OCI-LY1 (cell line): ENCODE measurements at regions not wholly inside any gene's neighbourhood (a gene's known extent, or its start where the extent isn't known, plus 50 kb on each side); places are given as distances from the start of the nearest gene placed in this dataset.

ENCODE experiments used
- H2AFZ ChIP-seq: fragments of 200-600 bp; sonication (generic), shearing (Covaris generic); 2 replicates; pipeline ENCODE4 v1.6.0; 2014; ENCODE audit warnings: antibody characterized with exemption, mild to moderate bottlenecking, low read length
- H3F3A ChIP-seq: fragments of 200-600 bp; sonication (generic), shearing (Covaris generic); 2 replicates; pipeline ENCODE4 v1.6.0; 2014; ENCODE audit warnings: mild to moderate bottlenecking, antibody characterized with exemption, low read length, moderate library complexity; ENCODE audit not compliant: insufficient read depth
- H3K27ac ChIP-seq: fragments of 200-600 bp; sonication (generic); 2 replicates; pipeline ENCODE4 v1.5.1; 2014; ENCODE audit warnings: low read length, mixed run types, mild to moderate bottlenecking, low read depth; ENCODE audit not compliant: poor library complexity, severe bottlenecking
- H3K27me3 ChIP-seq: fragments of 200-600 bp; sonication (generic); 2 replicates; pipeline ENCODE4 v1.6.0; 2014; ENCODE audit warnings: antibody characterized with exemption, mild to moderate bottlenecking, low read length, moderate library complexity; ENCODE audit not compliant: insufficient read depth
- H3K36me3 ChIP-seq: fragments of 200-600 bp; sonication (generic); 2 replicates; pipeline ENCODE4 v1.6.1; 2014; ENCODE audit warnings: mild to moderate bottlenecking, antibody characterized with exemption, low read length, moderate library complexity, mixed read lengths; ENCODE audit not compliant: insufficient read depth
- H3K4me1 ChIP-seq: fragments of 200-600 bp; sonication (generic); 2 replicates; pipeline ENCODE4 v1.5.1; 2014; ENCODE audit warnings: mild to moderate bottlenecking, low read length, moderate library complexity; ENCODE audit not compliant: insufficient read depth, severe bottlenecking
- H3K4me2 ChIP-seq: fragments of 200-600 bp; sonication (generic), shearing (Covaris generic); 2 replicates; pipeline ENCODE4 v1.6.1; 2014; ENCODE audit warnings: low read length
- H3K4me3 ChIP-seq: fragments of 200-600 bp; sonication (generic); 2 replicates; pipeline ENCODE4 v1.5.1; 2014; ENCODE audit warnings: low read length, low read depth, mild to moderate bottlenecking, mixed read lengths; ENCODE audit not compliant: poor library complexity, severe bottlenecking
- H3K79me2 ChIP-seq: fragments of 200-600 bp; shearing (Covaris generic); 2 replicates; pipeline ENCODE4 v1.6.1; 2016; ENCODE audit warnings: mixed run types, low read length, mixed read lengths; ENCODE audit not compliant: insufficient read depth
- H3K9ac ChIP-seq: fragments of 200-600 bp; sonication (generic), shearing (Covaris generic); 2 replicates; pipeline ENCODE4 v1.6.1; 2014; ENCODE audit warnings: mild to moderate bottlenecking, low read length, mixed read lengths
- H3K9me2 ChIP-seq: fragments of 200-600 bp; sonication (generic), shearing (Covaris generic); 2 replicates; pipeline ENCODE4 v1.6.1; 2014; ENCODE audit warnings: low read depth, mild to moderate bottlenecking, low read length, mixed read lengths
- H3K9me3 ChIP-seq: fragments of 200-600 bp; shearing (Covaris generic); 2 replicates; pipeline ENCODE4 v1.6.1; 2014; ENCODE audit warnings: low read length, mixed read lengths
- H4K20me1 ChIP-seq: fragments of 200-600 bp; sonication (generic), shearing (Covaris generic); 2 replicates; pipeline ENCODE4 v1.6.0; 2016; ENCODE audit warnings: mild to moderate bottlenecking, low read length; ENCODE audit not compliant: insufficient read depth
- CTCF ChIP-seq: fragments of 200-600 bp; sonication (generic), shearing (Covaris generic); IDR thresholded peaks from 2 replicates; pipeline ENCODE4 v1.5.1; 2017; ENCODE audit warnings: mild to moderate bottlenecking, antibody characterized with exemption, low read length, moderate library complexity, mixed read lengths
- EZH2 ChIP-seq: fragments of 200-600 bp; sonication (generic), shearing (Covaris generic); IDR thresholded peaks from 2 replicates; pipeline ENCODE4 v1.8.0; 2017; ENCODE audit warnings: borderline replicate concordance, mixed run types, mild to moderate bottlenecking, antibody characterized with exemption, low read length, moderate library complexity, mixed read lengths

- Histone ChIP-seq H3K36me3 (no peaks in the 10 kb centered on the region), H3K4me2 (no peak overlapping the region), H3K9ac (no peak overlapping the region), H3K4me3 (no peak overlapping the region), H3K79me2 (no peaks in the 10 kb centered on the region), H3K27ac (no peak overlapping the region), H3F3A (no peaks in the 10 kb centered on the region), H3K27me3 (no peaks in the 10 kb centered on the region), H4K20me1 (no peaks in the 10 kb centered on the region), H3K9me2 (no peaks in the 10 kb centered on the region), H2AFZ (no peak overlapping the region), H3K4me1 (no peaks in the 10 kb centered on the region), H3K9me3 (no peaks in the 10 kb centered on the region)
- TF ChIP-seq EZH2 (no peak), CTCF (no peak)
Measured at GRCh38 chr5:84667576-84667975, 282.9 kb upstream of the EDIL3 start.

GRCh38 chr5:84650429-84650828 is 265.7 kb upstream of the EDIL3 start:
- Histone ChIP-seq H3K9me2 (no peaks in the 10 kb centered on the region), H3K36me3 (no peaks in the 10 kb centered on the region), H3K4me2 (no peak overlapping the region), H3F3A (no peaks in the 10 kb centered on the region), H3K27ac (no peak overlapping the region), H3K4me1 (no peaks in the 10 kb centered on the region), H3K79me2 (no peaks in the 10 kb centered on the region), H3K27me3 (no peaks in the 10 kb centered on the region), H3K9me3 (no peaks in the 10 kb centered on the region), H4K20me1 (no peaks in the 10 kb centered on the region), H3K4me3 (no peak overlapping the region), H2AFZ (no peak overlapping the region), H3K9ac (no peak overlapping the region)
- TF ChIP-seq EZH2 (no peak), CTCF (no peak)

- Histone ChIP-seq H3K9ac (no peak overlapping the region), H4K20me1 (no peaks in the 10 kb centered on the region), H3K9me3 (no peaks in the 10 kb centered on the region), H3F3A (no peaks in the 10 kb centered on the region), H3K4me3 (no peak overlapping the region), H3K36me3 (no peaks in the 10 kb centered on the region), H3K27me3 (no peaks in the 10 kb centered on the region), H3K27ac (no peak overlapping the region), H3K4me1 (no peaks in the 10 kb centered on the region), H2AFZ (no peak overlapping the region), H3K9me2 (no peaks in the 10 kb centered on the region), H3K4me2 (no peak overlapping the region), H3K79me2 (no peaks in the 10 kb centered on the region)
- no peak for TF ChIP-seq EZH2
- TF ChIP-seq CTCF = no peak
Measured at GRCh38 chr5:84647581-84647980, 262.9 kb upstream of the EDIL3 start.
